PC-3 (cell line): ENCODE measurements at regions not wholly inside any gene's neighbourhood (a gene's known extent, or its start where the extent isn't known, plus 50 kb on each side); places are given as distances from the start of the nearest gene placed in this dataset.
"Not testable (repeated sequence)": the region's sequence is repeated elsewhere in the genome, so short reads cannot be mapped to it uniquely, and the experiment has no call there.

Experiments used
- ATAC-seq: fragments of 200-7000 bp; cut with Tn5 transposase; 2 replicates; pipeline ENCODE4 v1.9.1; 2020; ENCODE audit warnings: mild to moderate bottlenecking, moderate library complexity
- BruUV-seq: library from RNA; stranded (reverse); fragments of 400-500 nt; replicated peaks from 2 replicates; lab custom pipeline; 2021; lab: Mats Ljungman, UMichigan
- CTCF ChIA-PET: fragments of 300-600 bp; sonication (Branson Sonifier 250); formaldehyde crosslinking; loops from one replicate; lab custom pipeline; 2022; ENCODE audit warnings: antibody characterized with exemption; lab: Charles Lee
- POLR2A ChIA-PET: fragments of 300-600 bp; sonication (Branson Sonifier 250); formaldehyde crosslinking; loops from one replicate; lab custom pipeline; 2022; ENCODE audit warnings: antibody characterized with exemption; ENCODE audit not compliant: unreplicated experiment; lab: Charles Lee
- DNase-seq: peaks from one replicate; pipeline ENCODE4 v3.0.0-alpha.2; 2015
- H2AFZ ChIP-seq: fragments of 300-600 bp; sonication (generic); 2 replicates; pipeline ENCODE4 v1.6.0; 2016; ENCODE audit warnings: antibody characterized with exemption, low read length
- H3F3A ChIP-seq: fragments of 300-600 bp; sonication (generic); one replicate; pipeline ENCODE4 v1.6.0; 2017; ENCODE audit warnings: antibody characterized with exemption, low read length, control low read depth, mild to moderate bottlenecking; ENCODE audit not compliant: unreplicated experiment
- H3K27ac ChIP-seq: fragments of 300-600 bp; sonication (generic); 2 replicates; pipeline ENCODE4 v1.5.1; 2016; ENCODE audit warnings: mild to moderate bottlenecking, low read length
- H3K27me3 ChIP-seq: fragments of 300-600 bp; sonication (generic); 2 replicates; pipeline ENCODE4 v1.6.1; 2016; ENCODE audit warnings: low read length, mixed read lengths
- H3K36me3 ChIP-seq: fragments of 300-600 bp; sonication (generic); 2 replicates; pipeline ENCODE4 v1.6.1; 2016; ENCODE audit warnings: low read depth, mixed run types, low read length, mixed read lengths
- H3K4me1 ChIP-seq: fragments of 300-600 bp; sonication (generic); 2 replicates; pipeline ENCODE4 v1.5.1; 2016; ENCODE audit warnings: low read length; ENCODE audit not compliant: insufficient read depth
- H3K4me2 ChIP-seq: fragments of 300-600 bp; sonication (generic); 2 replicates; pipeline ENCODE4 v1.6.0; 2016; ENCODE audit warnings: low read length
- H3K4me3 ChIP-seq: fragments of 300-600 bp; sonication (generic); 2 replicates; pipeline ENCODE4 v1.5.1; 2016; ENCODE audit warnings: mild to moderate bottlenecking, low read length, mixed read lengths
- H3K79me2 ChIP-seq: fragments of 300-600 bp; sonication (generic); 2 replicates; pipeline ENCODE4 v1.6.1; 2017; ENCODE audit warnings: low read length, mixed read lengths
- H3K9ac ChIP-seq: fragments of 300-600 bp; sonication (generic); 2 replicates; pipeline ENCODE4 v1.6.0; 2016; ENCODE audit warnings: mild to moderate bottlenecking, low read length
- H3K9me2 ChIP-seq: fragments of 300-600 bp; sonication (generic); replicated peaks from 2 replicates; pipeline ENCODE4 v1.6.1; 2016; ENCODE audit warnings: mixed run types, low read length, mixed read lengths
- H3K9me3 ChIP-seq: fragments of 300-600 bp; sonication (generic); 2 replicates; pipeline ENCODE4 v1.6.1; 2016; ENCODE audit warnings: low read length, mixed read lengths
- H4K20me1 ChIP-seq: fragments of 300-600 bp; sonication (generic); 2 replicates; pipeline ENCODE4 v1.6.1; 2016; ENCODE audit warnings: low read length, mixed read lengths
- CTCF ChIP-seq: fragments of 300-600 bp; sonication (generic); conservative IDR thresholded peaks from 2 replicates; pipeline ENCODE4 v1.5.1; 2017; ENCODE audit warnings: antibody characterized with exemption, low read depth, mild to moderate bottlenecking, low read length
- EZH2 ChIP-seq: fragments of 300-600 bp; sonication (generic); IDR thresholded peaks from one replicate; pipeline ENCODE4 v1.6.1; 2017; ENCODE audit warnings: antibody characterized with exemption, mild to moderate bottlenecking, low read length; ENCODE audit not compliant: unreplicated experiment
- EZH2phosphoT487 ChIP-seq: fragments of 300-600 bp; sonication (generic); IDR thresholded peaks from 2 replicates; pipeline ENCODE4 v1.6.1; 2018; ENCODE audit warnings: mild to moderate bottlenecking, antibody characterized with exemption, low read length, borderline replicate concordance
- intact Hi-C: fragments of 100-400 bp; cut with micrococcal nuclease; formaldehyde crosslinking; loops from 2 replicates; pipeline ENCODE4 v1.9.0; 2023

- Histone ChIP-seq H3K36me3 (no peaks in the 10 kb centered on the region), H3K79me2 (no peaks in the 10 kb centered on the region), H3K9me3 (no peaks in the 10 kb centered on the region), H3K27ac (no peak overlapping the region), H3K27me3 (peaks cover 41% of the 10 kb centered on the region), H4K20me1 (no peaks in the 10 kb centered on the region), H2AFZ (no peak overlapping the region), H3F3A (no peaks in the 10 kb centered on the region), H3K9ac (no peak overlapping the region), H3K9me2 (no peaks in the 10 kb centered on the region), H3K4me2 (no peak overlapping the region), H3K4me1 (no peaks in the 10 kb centered on the region), H3K4me3 (no peak overlapping the region)
- DNase-seq (no peak), ATAC-seq (no peak)
- no TSS peak for BruUV-seq
- ChIA-PET POLR2A (no interaction called here), CTCF (no interaction called here)
- TF ChIP-seq EZH2phosphoT487 (no peak), CTCF (no peak), EZH2 (no peak)
- intact Hi-C loops = no loop called here
Observed at GRCh38 chr7:49023345-49024328, 99.3 kb downstream of the CDC14C start.

GRCh38 chr7:49030221-49030620 lies 105.9 kb downstream of the CDC14C start:
- no peaks in the 10 kb centered on the region for H3K9me3 ChIP-seq
- H3K27me3 ChIP-seq = peaks cover 27% of the 10 kb centered on the region
- H3K79me2 ChIP-seq = no peaks in the 10 kb centered on the region
- no peaks in the 10 kb centered on the region for H4K20me1 ChIP-seq
- H3K9ac ChIP-seq = no peak overlapping the region
- H3K4me3 ChIP-seq = no peak overlapping the region
- no peaks in the 10 kb centered on the region for H3F3A ChIP-seq
- BruUV-seq = no TSS peak
- H3K27ac ChIP-seq = no peak overlapping the region
- no peak overlapping the region for H3K4me2 ChIP-seq
- no peaks in the 10 kb centered on the region for H3K36me3 ChIP-seq
- DNase-seq = no peak
- POLR2A ChIA-PET = no interaction called here
- ATAC-seq = no peak
- no peak overlapping the region for H2AFZ ChIP-seq
- CTCF ChIA-PET = no interaction called here
- TF ChIP-seq CTCF (no peak), EZH2phosphoT487 (no peak), EZH2 (no peak)
- H3K4me1 ChIP-seq = no peaks in the 10 kb centered on the region
- H3K9me2 ChIP-seq = no peaks in the 10 kb centered on the region
- intact Hi-C loops = no loop called here

GRCh38 chr7:49033140-49033539 lies 108.8 kb downstream of the CDC14C start:
- H3K9me3 ChIP-seq, H2AFZ ChIP-seq, H3K4me3 ChIP-seq, H3K9me2 ChIP-seq, H3K4me2 ChIP-seq, DNase-seq, H3K4me1 ChIP-seq, H3K36me3 ChIP-seq, H3K79me2 ChIP-seq, H3K27ac ChIP-seq, POLR2A ChIA-PET, BruUV-seq, H3K9ac ChIP-seq, CTCF ChIA-PET, H3K27me3 ChIP-seq, H4K20me1 ChIP-seq, intact Hi-C loops, H3F3A ChIP-seq, ATAC-seq: not testable (repeated sequence)
